ENCODE measurements at regions not wholly inside any gene's neighbourhood (a gene's known extent, or its start where the extent isn't known, plus 50 kb on each side); places are given as distances from the start of the nearest gene placed in this dataset.
"Not testable (repeated sequence)": the region's sequence is repeated elsewhere in the genome, so short reads cannot be mapped to it uniquely, and the experiment has no call there.

DNA sequence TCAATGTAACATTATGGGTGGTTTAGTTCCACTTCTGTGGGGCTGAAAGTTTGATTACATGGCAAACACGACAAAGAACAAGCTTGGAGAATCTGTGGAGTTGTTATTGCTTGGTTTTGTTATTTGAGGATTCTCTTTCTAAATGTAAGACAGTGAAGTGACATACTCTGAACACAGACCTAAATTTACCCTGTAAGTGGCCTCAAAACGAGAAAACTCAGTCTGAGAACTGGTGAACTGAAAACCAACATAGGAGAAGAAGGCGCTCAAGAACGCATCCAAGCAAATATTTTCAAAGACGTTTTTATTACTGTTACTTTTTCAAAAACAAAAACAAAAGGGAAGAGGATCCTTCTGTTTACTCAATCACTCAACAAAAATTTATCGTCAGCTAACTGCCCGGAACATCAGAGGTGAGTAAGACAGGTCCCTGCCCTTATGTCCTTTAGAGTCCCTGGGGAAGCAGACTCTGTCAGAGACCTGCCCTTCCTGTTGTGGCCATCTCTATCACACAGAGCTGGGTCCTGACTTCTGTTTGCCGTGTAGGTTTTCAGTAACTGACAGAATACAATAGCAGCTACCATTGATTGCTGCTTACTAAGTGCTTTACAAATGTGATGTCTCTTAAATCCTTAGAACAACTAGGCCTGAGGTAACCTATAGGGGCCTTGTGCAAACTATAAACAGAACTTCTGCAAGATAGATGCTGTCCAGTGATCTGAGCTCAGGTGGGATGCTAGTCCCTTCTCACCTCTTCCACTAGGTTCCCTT lies 79.3 kb upstream of the C12orf71 start:
- H3K4me1 ChIP-seq (ENCODE audit: control insufficient read depth in 5 of 5, insufficient read depth in 5 of 5, low read length in 5 of 5) = no peaks in the 10 kb centered on the region
- H3K9ac ChIP-seq (ENCODE audit: low read length in 5 of 5) = no peak overlapping the region
- H3K27ac ChIP-seq (ENCODE audit: low read depth, low read length) = no peak overlapping the region
- H3K36me3 ChIP-seq (ENCODE audit: control insufficient read depth in 5 of 5, insufficient read depth in 5 of 5, low read length in 5 of 5) = no peaks in the 10 kb centered on the region
- H3K27me3 ChIP-seq (ENCODE audit: control insufficient read depth in 5 of 5, insufficient read depth in 4 of 5, low read length in 5 of 5) = no peaks in the 10 kb centered on the region
- H3K4me3 ChIP-seq (ENCODE audit: low read depth in 1 of 5, low read length in 5 of 5) = no peak overlapping the region
- H3K9me3 ChIP-seq (ENCODE audit: control insufficient read depth in 5 of 5, low read length in 5 of 5) = no peaks in the 10 kb centered on the region

DNA sequence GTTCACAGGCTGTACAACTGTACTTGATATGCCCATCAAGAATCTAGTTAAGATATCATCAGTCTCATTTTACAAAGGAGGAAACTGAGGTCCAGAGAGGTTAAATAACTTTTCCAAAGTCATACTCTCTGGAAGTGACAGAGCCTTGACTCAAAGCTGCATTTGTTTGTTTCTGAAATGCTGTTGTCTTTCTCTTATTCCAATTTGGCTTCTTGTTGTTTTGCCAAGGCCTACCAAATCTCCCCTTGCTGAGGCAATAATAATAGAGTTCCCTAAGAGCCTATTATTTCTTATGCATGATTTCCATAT lies 79.8 kb upstream of the C12orf71 start:
- no peaks in the 10 kb centered on the region for H3K27me3 ChIP-seq (ENCODE audit: control insufficient read depth in 5 of 5, insufficient read depth in 4 of 5, low read length in 5 of 5)
- H3K27ac ChIP-seq (ENCODE audit: low read depth, low read length) = no peak overlapping the region
- no peaks in the 10 kb centered on the region for H3K4me1 ChIP-seq (ENCODE audit: control insufficient read depth in 5 of 5, insufficient read depth in 5 of 5, low read length in 5 of 5)
- H3K36me3 ChIP-seq (ENCODE audit: control insufficient read depth in 5 of 5, insufficient read depth in 5 of 5, low read length in 5 of 5) = no peaks in the 10 kb centered on the region
- H3K9ac ChIP-seq (ENCODE audit: low read length in 5 of 5) = no peak overlapping the region
- no peaks in the 10 kb centered on the region for H3K9me3 ChIP-seq (ENCODE audit: control insufficient read depth in 5 of 5, low read length in 5 of 5)
- H3K4me3 ChIP-seq (ENCODE audit: low read depth in 1 of 5, low read length in 5 of 5) = no peak overlapping the region

DNA sequence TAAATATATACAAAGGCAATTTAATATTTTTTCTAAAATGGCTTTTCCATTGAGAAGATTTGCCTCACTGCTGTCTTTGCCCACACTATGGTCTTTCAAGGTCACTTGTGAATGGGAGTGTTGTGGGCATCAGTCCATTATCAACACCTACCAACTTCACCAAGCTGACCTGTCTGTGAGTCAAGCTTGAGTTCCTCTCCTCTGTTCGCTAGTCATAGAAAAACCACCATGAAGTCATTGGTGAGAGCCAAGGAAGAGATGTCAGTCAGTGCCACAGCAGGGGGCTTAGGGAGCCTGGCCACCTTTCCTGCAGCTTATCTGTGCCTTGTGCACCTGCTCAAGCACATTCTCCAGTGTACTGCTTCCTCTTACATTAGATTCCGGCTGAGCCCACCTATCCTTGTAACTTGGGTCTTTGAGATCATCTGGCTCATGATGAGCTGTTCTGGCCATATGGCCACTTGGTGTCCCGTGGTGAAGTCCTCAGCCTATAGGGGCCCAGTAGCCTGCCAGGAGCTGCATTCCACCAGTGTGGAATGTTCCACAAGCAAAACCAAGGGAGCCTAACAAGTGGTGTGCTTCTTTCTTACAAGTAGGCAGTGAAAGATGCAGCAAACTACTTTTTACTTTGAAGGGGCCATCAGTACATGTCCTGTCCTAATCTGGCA lies 80.8 kb upstream of the C12orf71 start:
- Histone ChIP-seq H3K27me3 (ENCODE audit: control insufficient read depth in 5 of 5, insufficient read depth in 4 of 5, low read length in 5 of 5) (no peaks in the 10 kb centered on the region), H3K36me3 (ENCODE audit: control insufficient read depth in 5 of 5, insufficient read depth in 5 of 5, low read length in 5 of 5) (no peaks in the 10 kb centered on the region), H3K4me3 (ENCODE audit: low read depth in 1 of 5, low read length in 5 of 5) (no peak overlapping the region), H3K4me1 (ENCODE audit: control insufficient read depth in 5 of 5, insufficient read depth in 5 of 5, low read length in 5 of 5) (no peaks in the 10 kb centered on the region), H3K27ac (ENCODE audit: low read depth, low read length) (no peak overlapping the region), H3K9me3 (ENCODE audit: control insufficient read depth in 5 of 5, low read length in 5 of 5) (no peaks in the 10 kb centered on the region), H3K9ac (ENCODE audit: low read length in 5 of 5) (no peak overlapping the region)

DNA sequence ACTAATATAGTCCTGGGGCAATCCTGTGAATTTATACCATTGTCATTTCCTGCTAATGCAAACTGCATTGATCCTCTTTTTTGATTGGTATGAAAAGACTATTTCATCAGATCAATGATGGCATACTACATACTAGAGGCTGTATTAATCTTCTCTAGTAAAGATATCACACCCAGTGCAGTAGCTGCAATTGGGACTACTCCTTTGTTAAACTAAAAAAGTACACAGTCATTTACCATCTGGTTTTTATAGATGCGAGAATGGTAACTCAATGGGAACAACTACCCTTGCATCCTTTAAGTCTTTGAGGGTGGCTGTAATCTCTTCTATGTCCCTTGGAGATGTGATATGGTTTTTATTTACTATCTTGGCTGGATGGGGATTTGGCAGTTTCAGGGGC lies 80.2 kb upstream of the STK38L start:
- no peak overlapping the region for H3K27ac ChIP-seq (ENCODE audit: low read depth, low read length)
- no peaks in the 10 kb centered on the region for H3K9me3 ChIP-seq (ENCODE audit: control insufficient read depth in 5 of 5, low read length in 5 of 5)
- H3K27me3 ChIP-seq (ENCODE audit: control insufficient read depth in 5 of 5, insufficient read depth in 4 of 5, low read length in 5 of 5) = no peaks in the 10 kb centered on the region
- no peaks in the 10 kb centered on the region for H3K36me3 ChIP-seq (ENCODE audit: control insufficient read depth in 5 of 5, insufficient read depth in 5 of 5, low read length in 5 of 5)
- H3K4me1 ChIP-seq (ENCODE audit: control insufficient read depth in 5 of 5, insufficient read depth in 5 of 5, low read length in 5 of 5) = no peaks in the 10 kb centered on the region
- no peak overlapping the region for H3K4me3 ChIP-seq (ENCODE audit: low read depth in 1 of 5, low read length in 5 of 5)
- H3K9ac ChIP-seq (ENCODE audit: low read length in 5 of 5) = no peak overlapping the region

DNA sequence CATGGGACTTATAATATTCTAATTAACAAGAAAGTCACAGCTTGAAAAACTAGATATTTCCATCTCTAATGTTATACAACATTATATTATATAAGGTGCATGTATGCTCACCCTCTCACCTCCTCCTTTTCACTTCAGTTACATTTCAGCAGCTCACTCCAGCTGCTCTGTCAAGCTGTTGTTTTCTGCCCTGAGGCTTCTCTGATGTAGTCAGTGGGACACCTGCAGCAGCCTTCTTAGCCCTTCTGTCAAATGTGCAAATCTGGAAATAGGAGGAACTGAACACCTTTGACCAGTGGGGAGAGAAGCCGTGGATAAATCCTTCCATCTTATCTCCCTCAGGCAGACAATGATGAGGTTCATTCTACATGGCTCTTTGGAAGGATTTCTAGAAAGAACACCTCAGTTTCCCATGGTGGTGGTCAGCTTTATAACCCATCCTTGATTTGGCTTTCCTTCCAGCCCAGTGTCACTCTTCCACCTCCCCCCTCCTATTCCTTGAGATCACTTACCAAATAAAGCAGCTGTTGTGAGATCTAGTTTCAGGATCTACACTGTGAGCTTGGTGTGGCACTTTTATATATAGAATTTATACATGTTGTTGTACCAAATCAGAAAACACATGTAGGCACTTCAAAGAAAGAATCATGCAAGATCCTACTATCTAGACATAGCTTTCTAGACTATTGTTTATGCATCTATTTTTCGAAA lies 79.6 kb upstream of the STK38L start:
- Histone ChIP-seq H3K9me3 (ENCODE audit: control insufficient read depth in 5 of 5, low read length in 5 of 5) (no peaks in the 10 kb centered on the region), H3K36me3 (ENCODE audit: control insufficient read depth in 5 of 5, insufficient read depth in 5 of 5, low read length in 5 of 5) (no peaks in the 10 kb centered on the region), H3K27me3 (ENCODE audit: control insufficient read depth in 5 of 5, insufficient read depth in 4 of 5, low read length in 5 of 5) (no peaks in the 10 kb centered on the region), H3K4me1 (ENCODE audit: control insufficient read depth in 5 of 5, insufficient read depth in 5 of 5, low read length in 5 of 5) (no peaks in the 10 kb centered on the region), H3K27ac (ENCODE audit: low read depth, low read length) (no peak overlapping the region), H3K4me3 (ENCODE audit: low read depth in 1 of 5, low read length in 5 of 5) (no peak overlapping the region), H3K9ac (ENCODE audit: low read length in 5 of 5) (no peak overlapping the region)

DNA sequence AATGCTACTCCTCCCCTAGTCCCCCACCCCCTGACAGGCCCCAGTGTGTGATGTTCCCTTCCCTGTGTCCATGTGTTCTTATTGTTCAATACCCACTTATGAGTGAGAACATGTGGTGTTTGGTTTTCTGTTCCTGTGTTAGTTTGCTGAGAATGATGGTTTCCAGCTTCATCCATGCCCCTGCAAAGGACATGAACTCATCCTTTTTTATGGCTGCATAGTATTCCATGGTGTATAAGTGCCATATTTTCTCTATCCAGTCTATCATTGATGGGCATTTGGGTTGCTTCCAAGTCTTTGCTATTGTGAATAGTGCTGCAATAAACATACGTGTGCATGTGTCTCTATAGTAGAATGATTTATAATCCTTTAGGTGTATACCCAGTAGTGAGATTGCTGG lies 78.1 kb upstream of the STK38L start:
- not testable (repeated sequence) for H3K4me1 ChIP-seq (ENCODE audit: control insufficient read depth in 5 of 5, insufficient read depth in 5 of 5, low read length in 5 of 5); H3K27ac ChIP-seq (ENCODE audit: low read depth, low read length); H3K9me3 ChIP-seq (ENCODE audit: control insufficient read depth in 5 of 5, low read length in 5 of 5); H3K4me3 ChIP-seq (ENCODE audit: low read depth in 1 of 5, low read length in 5 of 5); H3K27me3 ChIP-seq (ENCODE audit: control insufficient read depth in 5 of 5, insufficient read depth in 4 of 5, low read length in 5 of 5); H3K36me3 ChIP-seq (ENCODE audit: control insufficient read depth in 5 of 5, insufficient read depth in 5 of 5, low read length in 5 of 5); H3K9ac ChIP-seq (ENCODE audit: low read length in 5 of 5)

DNA sequence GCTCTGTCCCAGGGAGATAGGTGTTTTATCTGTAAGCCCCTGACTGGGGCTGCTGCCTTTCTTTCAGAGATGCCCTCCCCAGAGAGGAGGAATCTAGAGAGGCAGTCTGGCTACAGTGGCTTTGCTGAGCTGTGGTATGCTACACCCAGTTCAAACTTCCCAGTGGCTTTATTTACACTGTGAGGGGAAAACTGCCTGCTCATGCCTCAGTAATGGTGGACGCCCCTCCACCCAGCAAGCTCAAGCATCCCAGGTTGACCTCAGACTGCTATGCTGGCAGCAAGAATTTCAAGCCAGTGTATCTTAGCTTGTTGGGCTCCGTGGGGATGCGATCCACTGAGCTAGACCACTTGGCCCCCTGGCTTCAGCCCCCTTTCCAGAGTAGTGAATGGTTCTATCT lies 72.6 kb upstream of the STK38L start:
- H3K27ac ChIP-seq (ENCODE audit: low read depth, low read length); H3K4me1 ChIP-seq (ENCODE audit: control insufficient read depth in 5 of 5, insufficient read depth in 5 of 5, low read length in 5 of 5); H3K36me3 ChIP-seq (ENCODE audit: control insufficient read depth in 5 of 5, insufficient read depth in 5 of 5, low read length in 5 of 5); H3K4me3 ChIP-seq (ENCODE audit: low read depth in 1 of 5, low read length in 5 of 5); H3K9me3 ChIP-seq (ENCODE audit: control insufficient read depth in 5 of 5, low read length in 5 of 5); H3K9ac ChIP-seq (ENCODE audit: low read length in 5 of 5); H3K27me3 ChIP-seq (ENCODE audit: control insufficient read depth in 5 of 5, insufficient read depth in 4 of 5, low read length in 5 of 5): not testable (repeated sequence)

DNA sequence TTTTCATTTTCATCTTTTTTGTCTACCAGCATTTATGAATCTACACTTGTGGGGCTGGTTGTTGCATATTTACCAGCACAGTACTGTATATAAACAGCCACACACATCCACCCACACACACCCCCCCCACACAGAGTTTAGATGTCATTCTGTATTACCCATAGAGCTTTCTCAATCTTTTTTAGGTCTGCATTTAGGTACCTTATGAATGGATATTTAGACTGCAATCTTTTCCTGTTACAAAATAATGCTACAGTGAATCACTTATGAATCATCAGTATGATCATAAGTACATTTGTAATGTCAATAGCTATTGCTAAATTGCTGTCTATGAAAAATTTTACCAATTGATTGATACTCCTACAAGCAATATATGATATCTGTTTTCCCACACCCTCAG lies 67.3 kb upstream of the STK38L start:
- Histone ChIP-seq H3K4me1 (ENCODE audit: control insufficient read depth in 5 of 5, insufficient read depth in 5 of 5, low read length in 5 of 5) (peaks cover 0 to 3% (median 0%) of the 10 kb centered on the region in 5 donors), H3K27ac (ENCODE audit: low read depth, low read length) (no peak overlapping the region)

DNA sequence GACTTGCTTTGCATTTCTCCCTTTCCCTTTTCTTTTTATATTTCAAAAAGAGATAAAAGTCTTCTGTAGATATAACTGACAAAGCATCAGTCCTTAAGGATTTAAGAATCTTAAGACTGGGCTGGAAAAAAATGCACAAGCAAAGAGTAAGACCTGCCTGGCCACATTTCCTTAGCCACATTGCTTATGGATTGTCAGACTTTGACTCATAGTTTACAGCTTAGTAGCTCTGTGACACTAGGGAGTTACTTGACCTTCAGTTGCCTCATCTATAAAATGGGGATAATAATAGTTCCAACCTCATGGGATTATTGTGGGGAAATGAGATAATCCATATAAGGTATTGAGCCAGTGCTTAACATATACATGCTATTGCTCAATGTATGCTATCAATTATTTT lies 66.4 kb upstream of the STK38L start:
- no peaks in the 10 kb centered on the region for H3K27me3 ChIP-seq (ENCODE audit: control insufficient read depth in 5 of 5, insufficient read depth in 4 of 5, low read length in 5 of 5)
- H3K9ac ChIP-seq (ENCODE audit: low read length in 5 of 5) = no peak overlapping the region
- peaks cover 0 to 3% (median 0%) of the 10 kb centered on the region in 5 donors for H3K4me1 ChIP-seq (ENCODE audit: control insufficient read depth in 5 of 5, insufficient read depth in 5 of 5, low read length in 5 of 5)
- no peak overlapping the region for H3K4me3 ChIP-seq (ENCODE audit: low read depth in 1 of 5, low read length in 5 of 5)
- no peaks in the 10 kb centered on the region for H3K9me3 ChIP-seq (ENCODE audit: control insufficient read depth in 5 of 5, low read length in 5 of 5)
- no peak overlapping the region for H3K27ac ChIP-seq (ENCODE audit: low read depth, low read length)
- H3K36me3 ChIP-seq (ENCODE audit: control insufficient read depth in 5 of 5, insufficient read depth in 5 of 5, low read length in 5 of 5) = no peaks in the 10 kb centered on the region

More for the DNA sequence above, 67.3 kb upstream of the STK38L start:
- Histone ChIP-seq H3K4me3 (ENCODE audit: low read depth in 1 of 5, low read length in 5 of 5) (no peak overlapping the region), H3K9ac (ENCODE audit: low read length in 5 of 5) (no peak overlapping the region), H3K27me3 (ENCODE audit: control insufficient read depth in 5 of 5, insufficient read depth in 4 of 5, low read length in 5 of 5) (no peaks in the 10 kb centered on the region), H3K9me3 (ENCODE audit: control insufficient read depth in 5 of 5, low read length in 5 of 5) (peaks cover 0 to 4% (median 0%) of the 10 kb centered on the region in 5 donors), H3K36me3 (ENCODE audit: control insufficient read depth in 5 of 5, insufficient read depth in 5 of 5, low read length in 5 of 5) (no peaks in the 10 kb centered on the region)

DNA sequence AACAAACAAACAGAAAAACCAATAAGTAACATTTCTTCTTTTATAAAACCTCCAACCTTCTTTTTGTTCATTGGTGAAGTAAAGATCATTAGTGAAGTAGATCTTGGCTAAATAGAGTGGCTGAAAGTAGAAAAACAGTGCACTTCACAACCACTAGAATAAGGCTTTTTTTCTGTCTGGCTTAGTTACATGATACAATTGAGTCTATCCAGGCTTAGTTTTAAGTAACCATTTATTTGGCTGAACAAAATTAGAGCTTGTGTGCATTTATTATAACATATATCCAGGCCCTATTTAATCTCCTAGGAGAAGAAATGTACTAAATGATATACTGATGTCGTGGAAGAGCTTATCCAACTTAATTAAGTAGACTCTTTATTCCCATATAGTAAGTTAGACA lies 65.8 kb upstream of the STK38L start:
- Histone ChIP-seq H3K4me3 (ENCODE audit: low read depth in 1 of 5, low read length in 5 of 5) (no peak overlapping the region), H3K4me1 (ENCODE audit: control insufficient read depth in 5 of 5, insufficient read depth in 5 of 5, low read length in 5 of 5) (peaks cover 0 to 3% (median 0%) of the 10 kb centered on the region in 5 donors), H3K9me3 (ENCODE audit: control insufficient read depth in 5 of 5, low read length in 5 of 5) (no peaks in the 10 kb centered on the region), H3K36me3 (ENCODE audit: control insufficient read depth in 5 of 5, insufficient read depth in 5 of 5, low read length in 5 of 5) (no peaks in the 10 kb centered on the region), H3K27ac (ENCODE audit: low read depth, low read length) (no peak overlapping the region), H3K9ac (ENCODE audit: low read length in 5 of 5) (no peak overlapping the region), H3K27me3 (ENCODE audit: control insufficient read depth in 5 of 5, insufficient read depth in 4 of 5, low read length in 5 of 5) (no peaks in the 10 kb centered on the region)

All from subcutaneous abdominal adipose tissue (tissue), 5 donors.